Stomach (tissue), 8 donors: ENCODE measurements at regions not wholly inside any gene's neighbourhood (a gene's known extent, or its start where the extent isn't known, plus 50 kb on each side); places are given as distances from the start of the nearest gene placed in this dataset.

Source experiments
- DNase-seq, 2 donors: peaks; one replicate each; pipeline versions ENCODE4 v3.0.0 to v3.0.0-alpha.2; 2013 to 2019
- H3K27ac ChIP-seq, 5 donors: fragments of 200-600 bp in 4 of 5; sonication (generic) in 4 of 5; one replicate each; pipeline ENCODE4 v1.5.1; 2013 to 2019; ENCODE audit warnings: mild to moderate bottlenecking in 1 of 5, moderate library complexity in 1 of 5
- H3K27me3 ChIP-seq, 3 donors: fragments of 200-600 bp; sonication (generic); one replicate each; pipeline ENCODE4 v1.5.1; 2017 to 2019; ENCODE audit warnings: mixed run types in 1 of 3
- H3K36me3 ChIP-seq, 4 donors: fragments of 200-600 bp; sonication (generic); 1 replicate in 3 of 4; 2 replicates in 1 of 4; pipeline ENCODE4 v1.5.1; 2016 to 2019
- H3K4me1 ChIP-seq, 4 donors: fragments of 200-600 bp; sonication (generic); one replicate each; pipeline ENCODE4 v1.5.1; 2016 to 2019
- H3K4me3 ChIP-seq, 4 donors: fragments of 200-600 bp; sonication (generic) in 3 of 4; one replicate each; pipeline ENCODE4 v1.5.1; 2016 to 2019; ENCODE audit warnings: mild to moderate bottlenecking in 1 of 4
- H3K9me3 ChIP-seq, 4 donors: fragments of 200-600 bp; sonication (generic); one replicate each; pipeline ENCODE4 v1.5.1; 2016 to 2019
- EP300 ChIP-seq: sonication (generic); formaldehyde crosslinking; IDR thresholded peaks from one replicate; pipeline ENCODE4 v1.6.1; 2017; ENCODE audit warnings: antibody characterized with exemption
- POLR2A ChIP-seq, 4 donors: fragments of 450-650 bp; IDR thresholded peaks; one replicate each; pipeline ENCODE4 v1.6.1; 2016; ENCODE audit warnings: antibody characterized with exemption in 4 of 4, control low read depth in 2 of 4, mild to moderate bottlenecking in 1 of 4, moderate library complexity in 1 of 4
- POLR2AphosphoS5 ChIP-seq, 3 donors: sonication (generic); formaldehyde crosslinking; IDR thresholded peaks; one replicate each; pipeline ENCODE4 v1.6.1; 2016; ENCODE audit warnings: antibody characterized with exemption in 3 of 3
- WGBS, 5 donors: extraction: QIAGEN DNeasy Blood & Tissue Kit in 3 of 5; methylation state at CpG; one replicate each; pipeline versions ENCODE4 v1.1.5 to v1.1.7; 2013 to 2018; 5-methylcytosine and 5-hydroxymethylcytosine counted together
- intact Hi-C: fragments of 100-400 bp; cut with DNase I; formaldehyde crosslinking; loops from one replicate; pipeline ENCODE4 v1.15.1; 2023; ENCODE audit warnings: low total_unique reads
- TF ChIP-seq, protein P1 (sequence below), 7 experiments: fragments of 450-650 bp in 4 of 7; fragments of 200-600 bp in 3 of 7; sonication (generic) in 3 of 7; IDR thresholded peaks; one replicate each; pipeline ENCODE4 v1.5.1; 2016 to 2019; ENCODE audit warnings: antibody characterized with exemption in 7 of 7, control low read depth in 2 of 7, mild to moderate bottlenecking in 1 of 7
- donor health status: healthy with polysubstance abuse.
- donor health status: Bipolar disorder and iron deficiency.
- donor health status: healthy.

DNA sequence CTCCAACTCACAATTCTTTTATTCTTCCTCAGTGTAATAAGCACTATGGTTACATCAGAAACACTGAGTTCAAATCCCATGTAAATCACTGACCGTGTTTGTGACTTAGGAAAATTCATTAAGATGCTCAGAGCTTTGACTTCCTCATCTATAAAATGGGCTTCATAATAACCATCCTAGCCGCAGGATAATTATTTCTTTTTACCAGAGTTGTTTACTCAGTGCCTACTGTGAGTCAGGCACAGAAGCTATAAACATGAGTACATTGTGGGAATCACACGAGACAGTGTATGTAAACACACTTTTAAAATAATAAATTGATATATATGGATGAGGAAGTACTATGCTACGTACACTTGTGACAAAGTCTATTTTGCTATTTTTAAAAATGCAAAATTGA lies 296.3 kb upstream of the TENM3 start:
- intact Hi-C loops, result no loop called here
- no peaks in the 10 kb centered on the region for H3K9me3 ChIP-seq
- 66 to 78% (median 73%) methylated on average over 4 of the region's 4 CpGs for WGBS, 5 donors

GRCh38 chr4:181948839-181949382 lies 294.3 kb upstream of the TENM3 start:
- intact Hi-C loops, result no loop called here
- TF ChIP-seq EP300, result no peak
- no peak for TF ChIP-seq POLR2A (IDR thresholded peaks at IDR 0.05)
- TF ChIP-seq POLR2AphosphoS5 (IDR thresholded peaks at IDR 0.05), result no peak
- TF ChIP-seq, protein P1, sequence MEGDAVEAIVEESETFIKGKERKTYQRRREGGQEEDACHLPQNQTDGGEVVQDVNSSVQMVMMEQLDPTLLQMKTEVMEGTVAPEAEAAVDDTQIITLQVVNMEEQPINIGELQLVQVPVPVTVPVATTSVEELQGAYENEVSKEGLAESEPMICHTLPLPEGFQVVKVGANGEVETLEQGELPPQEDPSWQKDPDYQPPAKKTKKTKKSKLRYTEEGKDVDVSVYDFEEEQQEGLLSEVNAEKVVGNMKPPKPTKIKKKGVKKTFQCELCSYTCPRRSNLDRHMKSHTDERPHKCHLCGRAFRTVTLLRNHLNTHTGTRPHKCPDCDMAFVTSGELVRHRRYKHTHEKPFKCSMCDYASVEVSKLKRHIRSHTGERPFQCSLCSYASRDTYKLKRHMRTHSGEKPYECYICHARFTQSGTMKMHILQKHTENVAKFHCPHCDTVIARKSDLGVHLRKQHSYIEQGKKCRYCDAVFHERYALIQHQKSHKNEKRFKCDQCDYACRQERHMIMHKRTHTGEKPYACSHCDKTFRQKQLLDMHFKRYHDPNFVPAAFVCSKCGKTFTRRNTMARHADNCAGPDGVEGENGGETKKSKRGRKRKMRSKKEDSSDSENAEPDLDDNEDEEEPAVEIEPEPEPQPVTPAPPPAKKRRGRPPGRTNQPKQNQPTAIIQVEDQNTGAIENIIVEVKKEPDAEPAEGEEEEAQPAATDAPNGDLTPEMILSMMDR (IDR thresholded peaks at IDR 0.05), result no peak
- Histone ChIP-seq H3K27me3 (no peaks in the 10 kb centered on the region), H3K36me3 (no peaks in the 10 kb centered on the region), H3K27ac (no peak overlapping the region), H3K4me3 (no peak overlapping the region), H3K9me3 (no peaks in the 10 kb centered on the region), H3K4me1 (no peaks in the 10 kb centered on the region)
- DNase-seq, result no peak
- WGBS, 5 donors, result 56 to 79% (median 75%) methylated on average over 3 of the region's 3 CpGs

More for the DNA sequence above, 296.3 kb upstream of the TENM3 start:
- Histone ChIP-seq H3K27me3 (no peaks in the 10 kb centered on the region), H3K36me3 (no peaks in the 10 kb centered on the region), H3K4me3 (no peak overlapping the region), H3K4me1 (no peaks in the 10 kb centered on the region), H3K27ac (no peak overlapping the region)
- DNase-seq, result no peak
- TF ChIP-seq POLR2A (IDR thresholded peaks at IDR 0.05) (no peak), POLR2AphosphoS5 (IDR thresholded peaks at IDR 0.05) (no peak), EP300 (no peak)
- TF ChIP-seq, protein P1 (IDR thresholded peaks at IDR 0.05), result no peak

DNA sequence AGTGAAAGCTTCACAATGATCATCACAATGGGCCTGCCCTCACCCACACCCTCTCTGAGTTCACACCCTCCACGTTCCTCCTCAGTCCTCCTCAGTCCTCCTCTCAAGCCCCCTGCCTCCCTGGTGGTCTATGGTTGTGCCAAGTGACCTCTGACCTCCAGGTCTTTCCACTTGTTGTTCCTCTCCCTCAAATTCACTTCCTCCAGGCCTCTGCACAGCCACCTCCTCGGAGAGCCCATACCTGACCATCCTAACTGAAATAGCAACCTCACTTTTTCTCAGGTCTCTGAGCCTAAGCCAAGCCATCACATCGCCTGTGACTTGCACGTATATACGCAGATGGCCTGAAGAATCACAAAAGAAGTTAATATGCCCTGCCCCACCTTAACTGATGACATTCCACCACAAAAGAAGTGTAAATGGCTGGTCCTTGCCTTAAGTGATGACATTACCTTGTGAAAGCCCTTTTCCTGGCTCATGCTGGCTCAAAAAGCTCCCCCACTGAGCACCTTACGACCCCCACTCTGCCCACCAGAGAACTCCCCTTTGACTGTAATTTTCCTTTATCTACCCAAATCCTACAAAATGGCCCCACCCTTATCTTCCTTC lies 293.4 kb upstream of the TENM3 start:
- WGBS, 5 donors, result 35 to 80% (median 70%) methylated on average over 6 of the region's 6 CpGs

GRCh38 chr4:181950372-181951127 lies 292.7 kb upstream of the TENM3 start:
- H3K27me3 ChIP-seq, result no peaks in the 10 kb centered on the region
- DNase-seq, result no peak
- no peaks in the 10 kb centered on the region for H3K4me1 ChIP-seq
- WGBS, 5 donors, result 60 to 80% (median 77%) methylated on average over 6 of the region's 6 CpGs
- H3K9me3 ChIP-seq, result no peaks in the 10 kb centered on the region
- H3K36me3 ChIP-seq, result no peaks in the 10 kb centered on the region
- H3K27ac ChIP-seq, result no peak overlapping the region
- H3K4me3 ChIP-seq, result no peak overlapping the region
- intact Hi-C loops, result no loop called here
- no peak for TF ChIP-seq POLR2AphosphoS5 (IDR thresholded peaks at IDR 0.05)
- TF ChIP-seq EP300, result no peak
- TF ChIP-seq, protein P1 (IDR thresholded peaks at IDR 0.05), result no peak
- TF ChIP-seq POLR2A (IDR thresholded peaks at IDR 0.05), result no peak

More for the DNA sequence above, 293.4 kb upstream of the TENM3 start:
- Histone ChIP-seq H3K4me1 (no peaks in the 10 kb centered on the region), H3K27me3 (no peaks in the 10 kb centered on the region), H3K4me3 (no peak overlapping the region), H3K27ac (no peak overlapping the region), H3K36me3 (no peaks in the 10 kb centered on the region), H3K9me3 (no peaks in the 10 kb centered on the region)
- no peak for DNase-seq
- no peak for TF ChIP-seq POLR2A (IDR thresholded peaks at IDR 0.05)
- TF ChIP-seq, protein P1 (IDR thresholded peaks at IDR 0.05), result no peak
- no peak for TF ChIP-seq EP300
- TF ChIP-seq POLR2AphosphoS5 (IDR thresholded peaks at IDR 0.05), result no peak
- intact Hi-C loops, result no loop called here
